A673 (cell line): ENCODE measurements at regions not wholly inside any gene's neighbourhood (a gene's known extent, or its start where the extent isn't known, plus 50 kb on each side); places are given as distances from the start of the nearest gene placed in this dataset.
A peak's percentile ranks its signal among the peaks of the same experiment; 100 is the strongest.

Source experiments
- BruUV-seq: library from RNA; stranded (reverse); fragments of 400-500 nt; replicated peaks from 2 replicates; lab custom pipeline; 2021; lab: Mats Ljungman, UMichigan
- CTCF ChIA-PET: fragments of 300-600 bp; sonication (Branson Sonifier 250); formaldehyde crosslinking; loops from one replicate; lab custom pipeline; 2022; ENCODE audit warnings: antibody characterized with exemption; lab: Charles Lee
- POLR2A ChIA-PET: fragments of 300-600 bp; sonication (Branson Sonifier 250); formaldehyde crosslinking; loops from one replicate; lab custom pipeline; 2022; ENCODE audit warnings: antibody characterized with exemption; ENCODE audit not compliant: low non-redundant PET; lab: Charles Lee
- DNase-seq: peaks from one replicate; pipeline ENCODE4 v3.0.0-alpha.2; 2015; ENCODE audit warnings: low spot score
- H3K27ac ChIP-seq: fragments of 200-600 bp; sonication (generic); 2 replicates; pipeline ENCODE4 v1.5.1; 2016; ENCODE audit warnings: mixed run types, low read depth, mild to moderate bottlenecking, mixed read lengths, antibody characterized with exemption, low read length; ENCODE audit not compliant: poor library complexity, severe bottlenecking
- H3K27me3 ChIP-seq: fragments of 200-600 bp; sonication (generic); replicated peaks from 2 replicates; pipeline ENCODE4 v1.6.1; 2017; ENCODE audit warnings: mixed run types, low read depth, mild to moderate bottlenecking, mixed read lengths, antibody characterized with exemption, low read length; ENCODE audit not compliant: insufficient read depth, poor library complexity
- H3K36me3 ChIP-seq: fragments of 200-600 bp; sonication (generic); 2 replicates; pipeline ENCODE4 v1.6.1; 2016; ENCODE audit warnings: mixed run types, mild to moderate bottlenecking, mixed read lengths, antibody characterized with exemption, low read length; ENCODE audit not compliant: insufficient read depth, poor library complexity, severe bottlenecking
- H3K4me1 ChIP-seq: fragments of 200-600 bp; sonication (generic); 2 replicates; pipeline ENCODE4 v1.6.1; 2017; ENCODE audit warnings: mixed run types, mild to moderate bottlenecking, mixed read lengths, antibody characterized with exemption, low read length; ENCODE audit not compliant: insufficient read depth, poor library complexity, severe bottlenecking
- H3K4me3 ChIP-seq: fragments of 200-600 bp; sonication (generic); 2 replicates; pipeline ENCODE4 v1.5.1; 2016; ENCODE audit warnings: low read depth, mixed run types, mild to moderate bottlenecking, mixed read lengths, low read length; ENCODE audit not compliant: poor library complexity, severe bottlenecking
- H3K9me3 ChIP-seq: fragments of 200-600 bp; sonication (generic); 2 replicates; pipeline ENCODE4 v1.6.1; 2016; ENCODE audit warnings: mixed run types, low read depth, mild to moderate bottlenecking, mixed read lengths, antibody characterized with exemption, low read length; ENCODE audit not compliant: poor library complexity, severe bottlenecking
- CTCF ChIP-seq: fragments of 300-800, 200-600 bp; sonication (generic); conservative IDR thresholded peaks from 2 replicates; pipeline ENCODE4 v1.5.1; 2017; ENCODE audit warnings: low read depth, mild to moderate bottlenecking, antibody characterized with exemption, low read length, moderate library complexity, mixed read lengths
- EZH2 ChIP-seq: fragments of 200-600 bp; sonication (generic); IDR thresholded peaks from 2 replicates; pipeline ENCODE4 v1.6.1; 2017; ENCODE audit warnings: borderline replicate concordance, low read depth, mild to moderate bottlenecking, mixed read lengths, antibody characterized with exemption, low read length; ENCODE audit not compliant: poor library complexity, severe bottlenecking
- intact Hi-C: fragments of 100-400 bp; cut with micrococcal nuclease; formaldehyde crosslinking; loops from one replicate; pipeline ENCODE4 v1.10.0; 2022; ENCODE audit not compliant: unreplicated experiment

GRCh38 chr12:75725521-75726111, 214.2 kb upstream of the KRR1 start:
- H3K27ac ChIP-seq, result peak overlapping the region; percentile 13
- ChIA-PET POLR2A (no interaction called here), CTCF (no interaction called here)
- peak; percentile 73 for DNase-seq
- intact Hi-C loops, result loop anchor here (10.0 kb wide), 1 partner anchor 239 kb away; no protein-coding TSS in a partner anchor
- no peak for TF ChIP-seq EZH2
- no peak for TF ChIP-seq CTCF
- no peaks in the 10 kb centered on the region for H3K9me3 ChIP-seq
- peaks cover 59% of the 10 kb centered on the region for H3K4me1 ChIP-seq
- H3K36me3 ChIP-seq, result no peaks in the 10 kb centered on the region
- H3K4me3 ChIP-seq, result no peak overlapping the region
- no peaks in the 10 kb centered on the region for H3K27me3 ChIP-seq
- BruUV-seq, result no TSS peak

- H3K27me3 ChIP-seq, result no peaks in the 10 kb centered on the region
- no peaks in the 10 kb centered on the region for H3K9me3 ChIP-seq
- no peaks in the 10 kb centered on the region for H3K36me3 ChIP-seq
- TF ChIP-seq EZH2 (no peak), CTCF (no peak)
- peak overlapping the region; percentile 13 for H3K27ac ChIP-seq
- H3K4me1 ChIP-seq, result peaks cover 61% of the 10 kb centered on the region
- intact Hi-C loops, result loop anchor here (10.0 kb wide), 1 partner anchor 240 kb away; no protein-coding TSS in a partner anchor
- ChIA-PET POLR2A (no interaction called here), CTCF (no interaction called here)
- no TSS peak for BruUV-seq
- no peak overlapping the region for H3K4me3 ChIP-seq
- peak; percentile 87 for DNase-seq
These were observed 213.5 kb upstream of the KRR1 start for GRCh38 chr12:75724928-75725312.

- no TSS peak for BruUV-seq
- intact Hi-C loops, result loop anchor here (10.0 kb wide), 1 partner anchor 240 kb away; no protein-coding TSS in a partner anchor
These were observed 213.0 kb upstream of the KRR1 start for GRCh38 chr12:75724307-75724927.

More at GRCh38 chr12:75724307-75724927, 213.0 kb upstream of the KRR1 start:
- Histone ChIP-seq H3K9me3 (no peaks in the 10 kb centered on the region), H3K4me3 (no peak overlapping the region), H3K27ac (peak overlapping the region; percentile 13), H3K4me1 (peaks cover 66% of the 10 kb centered on the region), H3K27me3 (no peaks in the 10 kb centered on the region), H3K36me3 (no peaks in the 10 kb centered on the region)
- DNase-seq, result no peak
- TF ChIP-seq CTCF (no peak), EZH2 (no peak)
- CTCF ChIA-PET, result no interaction called here
- POLR2A ChIA-PET, result no interaction called here
